Ecto neural progenitor cell (in vitro differentiated cells): ENCODE measurements at regions not wholly inside any gene's neighbourhood (a gene's known extent, or its start where the extent isn't known, plus 50 kb on each side); places are given as distances from the start of the nearest gene placed in this dataset.

Experiments used
- DNase-seq: peaks from one replicate; pipeline ENCODE4 v3.0.0-alpha.2; 2018; ENCODE audit warnings: low spot score

- DNase-seq = no peak
Measured at GRCh38 chr4:81549984-81550383, 78.3 kb upstream of the RASGEF1B start.

- DNase-seq = no peak
Measured at GRCh38 chr4:81546777-81547176, 75.1 kb upstream of the RASGEF1B start.

GRCh38 chr4:81541161-81541945 is 69.6 kb upstream of the RASGEF1B start:
- no peak for DNase-seq

- DNase-seq = no peak
Measured at GRCh38 chr4:81538716-81539427, 67.2 kb upstream of the RASGEF1B start.

DNA sequence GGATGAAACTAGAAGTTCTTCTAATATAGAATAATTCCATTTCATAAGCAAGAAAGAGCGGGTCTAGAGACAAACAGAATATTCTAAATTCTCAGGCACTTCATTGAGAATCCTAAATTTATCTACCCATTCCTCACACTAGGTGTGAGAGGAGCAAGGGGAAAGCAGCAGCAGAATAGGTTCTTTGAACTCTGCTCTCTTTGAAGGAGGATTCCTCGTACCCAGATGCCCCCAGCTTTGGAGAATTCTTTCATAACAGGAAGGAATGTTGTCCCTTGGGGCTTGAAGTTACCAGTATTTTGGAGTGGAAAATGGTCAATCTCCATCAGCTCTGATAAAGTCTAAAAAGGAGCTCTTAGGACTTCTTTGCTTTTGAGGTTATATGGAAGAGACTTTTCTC is 59.7 kb upstream of the RASGEF1B start:
- no peak for DNase-seq

DNA sequence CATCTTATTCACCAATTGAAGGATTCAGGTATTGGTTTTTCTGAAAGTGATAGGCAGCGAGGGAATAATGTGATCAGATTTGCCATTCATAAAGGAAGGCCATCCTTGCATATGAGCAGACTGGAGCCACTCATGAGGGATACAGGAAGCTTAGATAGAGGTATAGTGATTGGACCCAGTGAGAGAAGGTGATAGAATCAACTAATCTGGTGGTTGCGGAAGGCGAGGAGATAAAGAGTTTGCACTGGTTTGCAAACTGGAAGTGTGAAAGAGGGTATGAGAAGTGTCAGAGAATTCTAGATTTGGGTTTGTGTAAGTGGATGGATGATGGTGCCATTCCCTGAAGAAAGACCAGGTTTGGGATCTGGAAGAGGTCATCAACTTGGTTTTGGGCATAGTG is 57.3 kb upstream of the RASGEF1B start:
- DNase-seq = no peak

DNA sequence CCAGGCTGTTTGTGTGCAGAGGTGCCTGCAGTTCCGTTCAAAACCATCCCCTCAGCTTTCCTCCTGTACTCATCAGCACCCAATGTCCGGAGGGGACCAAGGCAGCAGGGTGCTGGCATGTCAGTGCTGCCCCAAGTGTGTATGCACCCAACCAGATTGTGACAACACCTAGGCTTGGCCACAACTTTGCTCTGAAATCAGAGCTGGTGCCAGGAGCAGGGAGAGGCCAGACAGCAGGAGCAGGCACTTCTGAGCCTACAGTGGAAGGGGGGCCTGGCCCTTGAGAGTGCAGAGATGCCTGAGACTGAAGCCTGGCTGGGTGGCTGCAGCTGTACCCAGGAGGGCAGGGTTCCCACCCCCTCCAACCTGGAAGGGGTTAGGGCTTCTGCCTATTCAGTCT is 56.5 kb upstream of the RASGEF1B start:
- no peak for DNase-seq

DNA sequence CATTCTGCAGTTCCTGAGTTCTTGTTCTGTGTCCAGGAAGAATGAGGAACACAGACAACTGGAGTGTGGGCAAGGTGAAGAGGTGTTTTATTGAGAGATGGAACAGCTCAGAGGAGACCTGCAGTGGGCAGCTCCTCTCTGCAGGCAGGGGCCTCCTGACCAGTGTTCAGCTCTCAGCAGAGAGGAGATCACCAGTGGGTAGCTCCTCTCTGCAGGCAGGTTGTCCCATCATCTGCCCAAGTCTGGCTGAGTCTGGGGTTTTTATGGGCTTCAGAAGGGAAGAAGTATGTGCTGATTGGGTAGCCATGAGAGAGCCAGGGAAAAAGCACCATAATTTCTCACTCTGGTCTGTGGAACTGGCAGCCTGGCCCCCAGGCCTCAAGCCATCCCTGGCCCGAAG is 56.0 kb upstream of the RASGEF1B start:
- DNase-seq = no peak

DNA sequence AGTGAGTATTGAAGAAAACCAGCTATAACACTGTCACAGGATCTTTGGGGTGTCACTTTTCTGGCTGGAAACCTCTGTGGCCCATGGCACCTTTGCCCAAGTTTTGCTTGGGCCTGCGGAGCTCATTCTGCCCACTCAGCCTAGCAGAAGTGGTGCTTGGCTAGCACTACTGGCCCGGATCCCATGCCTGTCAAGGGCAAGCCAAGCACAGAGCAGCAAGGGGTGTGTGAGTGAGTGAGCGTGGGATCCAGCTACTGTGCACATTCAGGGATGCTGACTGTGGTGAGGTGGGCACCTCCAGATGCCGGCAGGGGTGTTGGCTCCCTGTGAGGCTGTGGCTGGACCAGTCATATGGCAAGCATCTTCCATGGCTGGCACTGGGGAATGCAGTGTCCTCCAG is 55.4 kb upstream of the RASGEF1B start:
- DNase-seq = no peak

DNA sequence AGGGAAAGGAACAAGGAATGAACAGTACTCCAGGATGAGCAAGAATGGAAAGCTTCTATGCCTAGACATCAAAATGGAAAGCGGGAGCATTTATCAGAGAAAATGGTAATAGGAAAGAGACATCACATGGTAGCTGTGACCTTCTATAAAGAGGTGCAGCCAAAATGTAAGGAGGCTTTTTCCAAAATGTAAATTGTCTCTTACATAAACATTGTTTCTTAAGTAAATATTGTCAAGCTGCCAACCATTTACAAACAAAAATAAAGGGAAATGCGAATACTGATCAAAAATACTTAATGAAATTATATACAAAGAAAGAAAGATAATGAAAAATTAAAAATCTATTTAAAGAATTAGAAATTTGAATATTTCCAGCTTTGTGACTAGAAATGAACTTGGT is 55.0 kb upstream of the RASGEF1B start:
- DNase-seq = no peak

DNA sequence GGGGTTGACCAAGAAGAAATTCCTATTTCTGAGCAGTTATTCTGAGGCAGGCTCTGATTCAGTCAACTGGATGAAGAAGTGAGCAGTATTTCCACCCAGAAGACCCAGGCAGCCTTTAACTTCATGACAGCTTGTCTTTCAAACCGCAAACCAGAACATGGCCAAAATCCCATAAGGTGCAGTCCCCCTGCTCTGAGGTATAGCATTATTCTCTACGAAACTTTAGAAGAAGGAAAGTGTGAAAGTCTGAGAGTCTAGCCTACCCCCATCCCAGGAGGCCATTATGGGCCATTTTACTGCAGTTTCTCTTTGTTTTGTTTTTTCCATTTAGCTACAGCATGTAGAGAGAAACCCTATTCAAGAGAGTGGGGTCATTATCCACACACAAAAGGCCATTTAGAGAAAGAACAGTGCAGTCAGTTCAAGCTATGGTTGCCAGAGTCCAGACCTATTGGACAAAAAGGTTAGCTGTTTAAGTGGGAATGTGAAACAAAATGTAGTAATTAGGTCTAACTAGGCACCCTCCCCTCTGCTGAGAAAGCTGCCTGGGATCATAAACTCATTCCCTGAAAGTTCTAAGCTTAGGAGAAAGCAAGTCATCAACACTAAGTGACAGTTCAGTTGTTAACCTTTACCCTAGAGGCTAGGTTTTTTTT is 52.1 kb upstream of the RASGEF1B start:
- no peak for DNase-seq

GRCh38 chr4:81522711-81523110 is 51.0 kb upstream of the RASGEF1B start:
- no peak for DNase-seq

GRCh38 chr4:81521708-81522107 is 50.0 kb upstream of the RASGEF1B start:
- DNase-seq = no peak
